ENCODE measurements at regions not wholly inside any gene's neighbourhood (a gene's known extent, or its start where the extent isn't known, plus 50 kb on each side); places are given as distances from the start of the nearest gene placed in this dataset.

DNA sequence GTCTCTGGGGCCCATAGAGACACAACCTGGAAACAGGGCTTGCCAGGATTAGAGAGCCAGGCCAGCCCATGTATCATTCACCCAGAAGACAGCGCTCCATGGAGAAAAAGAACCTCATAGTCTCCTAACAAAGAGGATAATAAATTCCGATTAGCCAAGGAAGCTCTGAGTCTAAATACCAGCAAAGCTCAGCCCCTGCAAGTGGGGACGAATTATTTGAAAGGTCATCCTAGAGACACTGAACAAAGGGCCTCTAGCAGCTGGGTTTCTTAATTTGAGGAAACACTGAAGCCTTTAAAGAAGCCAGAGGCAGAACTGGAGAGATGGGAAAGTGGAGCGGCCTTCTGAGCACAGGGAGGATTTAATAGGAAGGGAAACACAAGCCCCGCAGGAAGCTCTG lies 287.1 kb upstream of the ZNF462 start:
- no peak for DNase-seq

DNA sequence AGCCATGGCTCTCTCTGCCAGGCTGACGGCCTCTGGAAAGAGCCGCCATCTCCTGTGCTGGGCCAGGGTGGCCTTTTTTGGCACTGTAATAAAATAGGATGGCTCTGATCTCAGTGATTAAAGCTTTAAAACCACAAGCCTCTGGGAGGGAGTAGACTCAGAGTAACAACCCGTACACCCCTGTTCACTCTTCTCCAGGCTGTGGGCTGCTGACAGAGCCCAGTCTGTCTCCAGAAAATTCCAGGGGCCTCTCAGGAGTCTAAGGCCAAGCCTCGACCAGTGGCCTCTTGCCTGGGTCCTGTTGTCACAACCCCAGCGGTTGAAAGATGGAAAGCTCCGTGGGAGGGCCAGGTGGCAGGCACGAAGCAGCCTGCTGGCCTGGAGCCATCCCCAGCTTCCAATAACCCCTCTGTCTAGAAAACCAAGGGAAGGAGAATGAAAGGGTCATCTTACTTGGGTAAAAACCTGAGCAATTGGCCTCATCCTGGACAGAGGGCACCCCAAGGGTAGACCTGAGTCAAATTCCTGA lies 286.7 kb upstream of the ZNF462 start:
- no peak for DNase-seq

DNA sequence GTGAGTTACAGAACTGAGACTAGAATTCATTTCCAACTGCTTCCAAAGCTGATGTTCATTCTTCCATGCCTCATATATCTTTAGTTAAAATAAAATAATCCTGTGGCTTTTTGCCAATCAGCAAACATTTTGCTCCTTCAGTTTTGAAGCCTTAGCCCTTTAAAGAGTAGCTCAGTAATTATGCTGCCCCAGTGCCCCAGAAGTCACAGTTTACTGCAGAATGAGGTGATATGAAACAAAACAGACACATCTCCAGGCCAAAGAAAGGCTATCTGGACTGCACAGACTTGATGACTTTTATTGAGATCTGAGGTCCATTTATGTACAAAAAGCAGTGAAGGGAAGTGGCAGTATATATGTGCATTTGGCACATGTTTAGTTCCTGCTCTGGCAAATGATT lies 285.8 kb upstream of the ZNF462 start:
- DNase-seq: no peak

DNA sequence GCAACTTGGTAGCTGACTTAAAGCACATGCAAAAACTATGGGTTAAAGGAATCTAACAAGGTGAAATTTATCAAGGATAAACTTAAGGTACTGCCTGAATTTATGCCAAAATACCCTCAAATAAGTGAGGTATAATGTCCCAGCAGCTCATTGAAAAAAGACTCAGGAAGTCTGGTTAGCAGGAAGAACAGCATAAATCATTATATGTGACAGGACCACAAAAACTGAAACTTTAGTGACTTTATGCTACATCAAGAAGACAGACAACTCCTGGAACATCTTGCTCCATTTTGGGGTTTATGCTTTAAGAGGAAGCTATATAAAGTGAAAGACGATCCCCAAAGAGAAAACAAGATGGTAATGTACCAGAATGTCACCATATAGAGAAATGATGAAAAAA lies 282.4 kb upstream of the ZNF462 start:
- no peak for DNase-seq

DNA sequence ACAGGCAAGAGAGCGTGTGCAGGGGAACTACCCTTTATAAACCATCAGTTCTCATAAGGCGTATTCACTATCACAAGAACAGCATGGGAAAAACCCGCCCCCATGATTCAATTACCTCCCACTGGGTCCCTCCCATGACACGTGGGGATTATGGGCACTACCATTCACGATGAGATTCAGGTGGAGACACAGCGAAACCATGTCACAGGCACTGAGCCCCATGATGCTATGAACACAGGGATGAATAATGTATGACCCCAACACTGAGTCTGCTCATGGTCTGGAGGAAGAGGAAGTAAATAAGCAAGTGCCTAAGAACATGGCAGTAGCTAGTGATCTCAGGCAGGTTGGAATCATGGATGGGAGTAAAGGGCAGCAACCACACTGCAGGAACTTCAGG lies 281.0 kb upstream of the ZNF462 start:
- no peak for DNase-seq

DNA sequence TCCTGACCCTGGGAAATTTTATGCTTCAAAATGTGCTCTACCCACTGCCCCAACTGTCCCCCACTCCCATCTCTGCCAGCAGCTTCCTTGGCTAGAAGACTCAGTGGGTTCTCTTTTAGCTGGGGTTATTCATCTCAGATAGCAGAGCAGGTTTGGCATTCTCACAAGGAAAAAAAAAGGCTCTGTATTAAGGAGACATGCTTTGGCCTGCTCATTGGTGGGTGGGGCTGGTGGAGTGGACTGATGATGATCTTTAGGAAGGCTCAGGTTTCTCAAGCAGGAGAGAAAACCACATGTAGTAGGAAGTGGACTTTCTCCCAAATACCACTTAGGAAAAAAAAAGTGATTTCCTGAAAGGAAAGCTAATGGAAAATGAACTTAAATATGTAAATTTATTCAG lies 279.2 kb upstream of the ZNF462 start:
- DNase-seq: no peak

DNA sequence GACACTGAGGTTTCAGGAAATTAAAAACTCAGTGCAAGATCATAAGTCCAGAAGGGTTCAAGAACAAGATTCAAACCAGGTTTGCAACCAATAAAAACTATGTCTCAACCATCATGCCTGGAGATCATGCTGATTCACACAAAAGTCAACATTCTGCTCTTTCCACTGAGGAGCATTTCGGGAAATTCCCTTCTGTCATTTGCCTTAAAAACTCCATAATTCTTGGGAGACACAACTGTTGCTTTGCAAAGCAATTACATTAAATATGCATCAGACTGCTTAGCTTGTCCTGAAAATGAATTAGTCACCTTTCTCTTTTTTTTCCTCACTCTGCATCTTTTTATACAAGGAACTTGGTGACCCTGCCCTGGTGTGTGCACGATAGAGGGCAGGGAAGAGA lies 275.9 kb upstream of the ZNF462 start:
- no peak for DNase-seq

DNA sequence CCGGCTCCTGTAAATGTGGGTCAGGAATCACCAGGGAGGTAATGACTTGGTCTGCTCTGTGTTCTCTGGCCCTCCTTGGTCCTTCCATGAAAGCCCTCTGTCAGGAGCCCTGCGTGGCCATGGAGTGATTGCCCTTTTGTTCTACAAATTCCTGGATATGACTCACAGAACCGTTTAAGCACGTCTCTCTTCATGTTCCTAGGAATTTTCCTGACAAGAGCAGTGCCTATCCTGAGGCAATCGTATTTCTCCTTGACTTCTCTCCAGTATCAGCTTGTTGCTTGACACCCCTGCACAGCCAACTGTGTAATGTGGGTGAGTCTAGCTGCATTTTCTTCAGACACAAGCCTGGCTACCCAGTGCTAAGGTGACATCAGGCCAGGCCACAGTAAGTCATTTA lies 274.3 kb upstream of the ZNF462 start:
- DNase-seq: no peak

DNA sequence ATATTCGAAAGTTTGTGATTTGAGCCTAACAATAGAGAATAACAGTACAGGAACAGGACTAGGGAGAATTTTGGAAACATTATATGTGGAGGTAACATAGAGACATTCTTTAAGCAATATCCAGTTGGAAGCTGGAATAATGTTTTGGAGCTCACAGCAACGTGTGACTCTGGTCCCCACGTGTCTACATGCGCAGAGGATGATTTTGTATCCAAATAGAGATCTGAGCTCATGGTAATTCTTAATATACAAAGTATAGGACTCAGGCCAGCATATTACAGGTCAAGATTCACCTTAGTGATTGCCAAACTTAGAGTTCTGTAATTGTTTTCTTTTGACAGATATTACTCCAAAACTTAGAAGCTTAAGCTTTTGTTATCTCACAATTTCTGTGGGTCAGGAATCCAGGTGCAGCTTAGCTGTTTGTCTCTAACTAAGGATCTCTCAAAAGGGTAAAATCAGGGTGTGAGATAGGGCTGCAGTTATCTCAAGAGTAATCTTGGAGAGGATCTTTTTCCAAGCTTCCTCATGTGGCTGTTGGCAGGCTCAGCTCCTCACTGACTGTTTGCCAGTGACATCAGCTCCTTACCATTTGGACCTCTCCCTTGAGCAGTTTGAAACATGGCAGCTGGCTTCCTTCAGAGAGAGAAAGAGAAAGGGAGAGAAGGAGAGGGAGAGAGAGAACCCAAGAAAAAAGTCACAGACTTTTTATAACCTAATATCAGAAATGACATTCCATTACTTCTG lies 272.0 kb upstream of the ZNF462 start:
- DNase-seq: no peak

DNA sequence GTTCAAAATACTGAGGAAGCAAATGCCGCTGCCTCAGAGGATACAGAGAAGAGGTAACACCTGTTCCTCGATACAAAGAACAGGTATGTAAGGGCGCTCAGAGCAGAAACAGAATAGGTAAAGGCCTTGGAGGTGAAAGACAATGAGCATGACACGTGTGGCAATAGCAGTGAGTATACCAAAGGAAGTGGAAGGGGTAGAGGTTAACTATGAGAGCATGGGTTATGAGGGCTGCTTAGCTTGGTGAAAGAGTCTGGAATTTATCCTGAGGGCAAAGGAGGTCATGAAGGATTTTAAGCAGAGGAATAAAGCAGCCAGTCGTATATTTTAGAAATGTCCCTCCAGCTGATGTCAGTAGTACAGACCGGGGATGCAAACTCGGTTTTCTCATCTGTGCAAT lies 269.8 kb upstream of the ZNF462 start:
- DNase-seq: no peak

DNA sequence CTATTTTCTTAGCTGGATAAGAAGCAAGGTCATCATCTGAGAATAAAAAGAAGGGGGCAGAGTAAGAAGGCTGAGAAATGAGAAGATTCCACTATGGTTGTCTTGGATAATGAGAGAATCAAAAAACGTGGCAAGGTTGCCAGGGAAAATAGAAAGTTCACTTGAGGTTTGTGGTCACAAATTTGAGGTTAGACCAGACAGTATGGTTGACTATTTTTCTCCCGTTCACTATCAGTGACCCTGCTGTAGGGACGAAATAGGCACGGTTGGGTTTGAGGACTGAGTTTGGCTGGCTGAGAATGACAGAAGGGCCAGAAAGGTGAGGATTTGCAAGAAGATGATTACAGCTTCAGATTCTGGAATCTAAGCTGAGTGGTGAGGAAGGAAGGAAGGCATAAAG lies 266.0 kb upstream of the ZNF462 start:
- no peak for DNase-seq

DNA sequence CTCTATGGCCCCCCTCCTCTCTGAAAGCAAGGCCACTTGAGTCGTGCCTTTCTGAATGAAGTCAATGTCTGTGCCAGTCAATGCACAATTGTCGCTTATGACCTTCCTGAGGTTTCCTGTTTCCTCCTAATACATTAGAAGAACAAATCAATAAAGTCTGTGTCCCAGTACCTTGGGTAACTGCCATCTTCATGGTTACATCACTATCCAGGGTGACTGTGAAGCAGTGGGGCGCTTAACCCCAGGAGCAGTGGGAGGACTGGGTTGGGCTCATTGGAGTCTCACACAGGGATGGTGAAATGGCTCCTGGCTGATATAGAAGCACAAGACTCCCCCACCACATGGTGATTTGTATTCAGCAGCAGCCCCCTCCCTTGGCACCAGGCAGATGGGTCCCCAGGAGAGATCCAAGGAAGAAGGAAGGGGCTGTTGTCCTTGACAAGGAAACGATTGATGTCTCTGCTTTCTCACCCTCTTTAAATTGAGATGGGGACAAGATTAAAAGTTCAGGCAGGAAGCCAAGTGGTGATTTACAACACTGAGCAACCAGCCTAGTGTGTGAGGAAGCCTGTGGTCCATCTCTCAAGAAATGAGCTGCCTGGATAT lies 261.9 kb upstream of the ZNF462 start:
- no peak for DNase-seq

DNA sequence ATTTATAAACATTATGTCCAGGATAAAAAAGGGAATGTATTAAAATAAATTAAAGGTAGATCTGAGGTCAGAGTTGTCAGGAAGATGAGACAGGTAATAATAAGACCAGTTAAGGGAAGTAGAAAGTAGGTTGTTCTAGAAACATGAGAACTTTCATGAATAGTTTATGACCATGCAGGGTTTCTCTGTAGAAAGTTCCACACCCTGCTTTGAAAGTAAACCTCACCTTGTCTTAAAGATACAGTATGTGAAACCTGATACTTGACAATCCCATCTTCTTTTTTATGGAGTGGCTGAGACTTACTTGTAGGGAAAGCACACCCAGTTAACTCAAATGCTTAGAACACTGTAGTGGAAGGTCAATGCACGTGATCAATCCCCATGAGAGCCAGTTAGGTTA lies 260.6 kb upstream of the ZNF462 start:
- no peak for DNase-seq

DNA sequence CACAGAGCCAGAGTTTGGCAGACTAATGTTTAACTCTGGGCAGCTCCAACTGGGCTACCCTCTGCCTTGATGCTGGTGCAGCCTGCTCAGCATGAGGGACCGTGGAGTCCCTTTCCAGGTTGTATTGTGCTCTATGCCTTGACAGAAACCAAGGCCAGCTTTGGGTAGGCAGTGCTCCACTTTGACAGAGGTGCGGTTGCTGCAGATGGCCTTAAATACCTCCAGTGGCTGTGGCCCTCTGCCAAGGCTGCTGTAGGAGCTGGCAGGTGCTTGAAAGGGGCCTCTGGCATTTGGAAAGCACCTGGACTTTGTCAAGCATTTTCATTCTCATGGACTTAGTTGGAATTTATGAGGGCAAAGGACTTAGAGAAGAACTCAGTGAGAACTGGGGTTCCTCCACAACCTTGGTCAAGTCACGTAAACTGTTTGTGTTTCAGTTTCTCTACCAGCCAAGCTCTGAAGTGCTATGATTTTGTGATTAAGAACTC lies 249.7 kb upstream of the ZNF462 start:
- DNase-seq: peak in 2 of 3 experiments; percentile 3 to 23

DNA sequence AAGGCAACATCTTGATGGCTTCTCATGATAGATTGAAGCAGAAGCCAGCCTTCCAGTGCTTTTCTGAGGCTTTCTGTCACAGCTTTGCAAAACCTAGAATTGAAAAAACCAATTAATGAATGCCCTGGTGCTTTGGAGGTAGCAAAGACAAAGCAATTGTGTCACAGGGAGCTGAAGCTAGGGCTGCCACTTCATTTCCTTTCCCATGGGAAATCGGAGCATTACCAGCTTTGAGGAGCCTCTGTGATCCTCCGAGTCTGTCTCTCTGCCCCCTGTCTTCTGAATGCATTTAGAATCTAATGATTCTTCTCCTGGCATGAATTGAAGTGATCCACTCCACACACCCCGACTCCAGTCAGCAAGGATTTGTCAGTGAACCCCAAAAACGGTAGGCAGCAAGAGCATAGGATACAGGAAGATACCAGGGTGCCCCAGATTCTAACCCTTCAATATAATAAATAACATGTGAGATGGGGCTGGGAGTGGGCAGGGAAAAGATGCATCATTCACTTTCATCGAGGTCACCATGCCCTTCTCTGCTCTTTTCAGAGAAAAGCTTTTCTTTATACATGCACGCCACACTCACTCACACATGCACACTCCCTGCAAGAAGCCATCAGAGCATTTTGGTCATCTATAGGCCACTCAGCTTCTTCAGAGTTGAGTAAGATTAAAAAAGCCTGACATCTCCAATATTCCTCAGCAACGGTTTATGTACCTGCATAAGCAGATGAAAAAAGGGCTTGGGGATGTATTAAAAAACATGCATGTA lies 247.7 kb upstream of the ZNF462 start:
- no peak for DNase-seq

DNA sequence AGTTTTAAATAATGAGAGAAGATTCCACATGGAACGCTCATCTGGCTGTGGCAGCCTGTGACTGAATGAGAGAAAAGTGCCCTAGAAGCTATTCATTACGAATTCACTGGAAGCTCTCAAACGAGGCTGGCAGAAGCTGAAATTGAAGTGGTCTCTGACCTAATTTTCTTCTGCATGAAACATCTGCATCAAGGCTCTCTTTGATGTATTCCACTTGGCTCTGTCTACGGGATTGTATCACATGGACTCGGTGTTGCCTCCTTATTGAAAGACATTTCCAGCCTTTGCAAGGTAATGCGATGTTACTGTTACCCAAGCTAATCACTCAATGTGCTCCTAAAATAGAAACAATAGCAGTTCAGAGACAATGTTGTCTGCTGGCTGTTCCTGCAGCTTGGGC lies 246.9 kb upstream of the ZNF462 start:
- peak in 1 of 3 experiments; percentile 26 for DNase-seq

DNA sequence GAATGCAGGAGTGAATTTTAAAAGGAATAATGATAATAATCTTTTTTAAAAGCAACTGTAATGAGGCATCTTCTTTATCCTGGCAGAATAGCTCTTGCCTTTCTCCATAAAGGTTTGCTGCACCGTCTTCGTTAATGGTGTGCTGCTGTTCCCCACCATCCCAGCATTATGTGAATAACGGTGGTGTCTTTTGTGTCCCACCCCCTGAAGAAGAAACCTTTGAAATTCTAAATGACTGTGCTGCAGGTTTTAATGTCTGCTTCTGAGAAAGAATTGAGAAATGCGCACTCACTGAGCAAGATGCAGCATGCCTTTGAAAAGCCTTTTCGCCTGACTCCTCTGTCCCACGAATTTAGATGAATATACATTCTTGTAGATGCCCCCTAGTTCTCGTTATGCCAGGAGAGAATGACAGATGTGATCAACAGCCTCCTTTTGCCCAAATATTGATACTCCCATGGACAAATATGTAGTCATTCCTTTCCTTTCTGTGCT lies 246.1 kb upstream of the ZNF462 start:
- no peak for DNase-seq

DNA sequence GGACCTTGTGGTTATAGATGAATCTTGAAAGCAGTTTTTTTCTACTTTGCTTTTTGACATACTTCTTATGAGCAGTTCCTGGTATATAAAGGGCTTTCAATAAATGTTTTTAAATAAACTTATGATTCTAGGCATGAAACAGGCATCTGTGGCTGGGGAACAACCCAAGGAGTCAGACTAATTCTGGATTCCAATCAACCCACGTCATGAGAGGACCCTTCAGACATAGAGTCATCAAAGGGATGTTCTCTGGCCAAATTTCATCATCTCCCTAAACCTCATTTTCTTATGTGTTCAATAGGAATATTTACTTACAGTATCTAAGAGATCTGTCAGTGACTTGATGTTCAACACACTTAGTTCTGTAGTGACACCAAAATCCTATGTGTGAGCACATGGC lies 243.8 kb upstream of the ZNF462 start:
- no peak for DNase-seq

DNA sequence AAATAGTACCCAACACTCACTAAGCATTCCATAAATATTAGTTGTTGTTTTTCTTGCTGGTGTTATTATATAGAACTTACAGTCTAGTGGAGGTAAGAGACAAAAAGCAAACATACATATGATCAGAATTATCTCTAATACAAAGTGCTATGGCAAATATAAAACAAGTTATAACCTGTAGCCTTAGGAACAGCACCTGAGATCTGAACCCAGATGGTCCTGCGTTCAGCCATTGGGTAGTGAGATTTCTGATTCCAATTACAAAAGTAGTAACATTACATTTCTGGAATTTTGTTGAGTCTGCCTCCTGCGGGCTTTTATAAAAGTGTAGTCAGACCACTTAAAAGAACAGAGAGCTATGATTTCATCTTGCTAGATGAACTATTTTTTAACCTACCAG lies 242.9 kb upstream of the ZNF462 start:
- no peak for DNase-seq

DNA sequence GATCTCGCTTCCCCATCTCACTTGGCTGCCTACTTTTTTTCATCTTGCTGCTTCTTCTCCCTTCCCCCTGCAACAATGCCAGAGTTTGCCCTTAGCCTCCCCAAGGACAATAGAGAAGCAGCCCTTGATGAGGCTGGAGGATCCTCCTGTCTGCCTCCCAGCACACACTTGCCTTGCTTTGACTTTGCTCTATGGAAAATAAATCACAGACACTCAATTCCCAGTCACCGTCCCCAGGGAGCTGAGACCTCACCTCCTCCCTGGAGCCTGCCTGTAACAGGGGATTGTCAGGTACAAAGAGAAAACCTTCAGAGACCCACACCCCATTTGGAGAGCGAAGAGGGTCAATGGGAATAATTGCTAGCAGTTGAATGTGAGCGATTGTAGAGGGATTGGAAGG lies 242.1 kb upstream of the ZNF462 start:
- peak in 1 of 3 experiments; percentile 5 for DNase-seq

DNA sequence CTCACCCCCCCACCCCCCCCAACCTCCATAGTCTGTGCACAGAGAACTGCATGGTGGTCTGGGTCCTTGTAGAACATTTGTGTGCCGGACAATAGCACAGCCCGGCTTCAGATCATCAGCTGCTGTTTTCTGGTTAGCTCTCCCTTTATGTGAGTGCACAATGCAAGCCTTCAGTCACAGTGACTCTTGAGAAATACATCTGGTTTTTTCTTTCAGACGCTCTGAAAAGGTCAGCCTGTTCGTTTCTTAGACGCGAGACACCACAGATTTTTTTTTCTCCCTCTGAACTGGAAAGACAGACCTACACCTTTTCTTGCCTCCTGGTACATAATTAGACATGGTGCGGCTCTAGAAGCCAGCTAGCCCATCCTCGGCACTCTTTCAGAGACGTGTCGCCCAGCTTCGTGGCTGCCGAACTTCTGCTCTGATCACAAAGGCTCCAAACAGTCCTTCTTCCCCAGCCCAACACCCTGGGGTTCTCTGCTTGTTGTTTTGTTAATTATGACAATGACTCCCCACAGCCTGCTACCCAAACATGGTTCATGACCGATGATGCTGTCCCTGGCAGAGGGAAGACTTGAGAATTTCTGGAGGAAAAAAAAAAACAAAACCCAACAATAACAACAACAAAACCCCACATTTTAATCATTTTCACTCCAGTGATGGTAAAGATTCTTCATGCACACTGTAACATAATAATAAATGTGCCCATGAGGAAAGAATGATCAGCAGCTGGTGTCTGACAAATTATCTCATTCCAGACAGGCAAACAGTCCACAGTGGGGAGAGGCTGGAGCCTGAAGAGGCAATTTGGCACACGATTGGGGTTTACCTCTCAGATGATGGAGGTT lies 241.4 kb upstream of the ZNF462 start:
- DNase-seq: peak in 2 of 3 experiments; percentile 3 to 56

DNA sequence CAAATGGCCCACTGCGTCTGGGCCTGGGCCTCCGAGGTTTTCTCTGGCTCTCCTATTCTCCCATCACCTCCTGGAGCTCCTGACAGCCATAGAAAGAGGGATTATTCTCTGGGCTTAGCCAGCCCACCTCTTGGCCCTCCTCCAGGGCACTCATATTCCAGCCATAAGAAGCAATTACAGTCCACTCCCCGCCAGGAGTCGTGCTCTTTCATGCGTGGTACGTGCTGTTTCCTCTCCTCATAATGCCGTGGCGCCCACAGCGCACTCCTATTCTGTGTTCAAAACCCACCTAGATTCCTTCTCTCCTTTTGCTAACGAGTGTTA lies 240.8 kb upstream of the ZNF462 start:
- DNase-seq: peak in 2 of 3 experiments; percentile 16 to 77

DNA sequence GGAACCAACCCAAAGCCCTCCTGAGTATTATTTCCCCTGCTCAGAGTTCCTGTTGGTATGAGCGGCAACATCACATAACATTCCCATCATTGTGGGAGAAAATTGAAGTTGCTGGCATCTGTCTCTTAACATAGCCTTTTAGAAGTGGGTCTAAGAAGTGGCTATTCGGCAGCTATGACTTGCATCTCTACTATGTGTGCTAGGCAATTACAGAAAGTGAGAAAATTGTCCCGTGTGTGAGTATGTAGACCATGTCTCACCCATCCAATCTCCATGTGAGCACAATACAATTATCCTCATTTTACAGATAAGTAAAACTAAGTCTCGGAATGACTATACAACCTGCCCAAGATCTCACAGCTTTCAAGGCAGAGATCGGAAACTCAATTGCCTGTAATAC lies 239.4 kb upstream of the ZNF462 start:
- DNase-seq: no peak
